Liver (tissue), 8 donors: ENCODE measurements at regions not wholly inside any gene's neighbourhood (a gene's known extent, or its start where the extent isn't known, plus 50 kb on each side); places are given as distances from the start of the nearest gene placed in this dataset.

Experiments used
- DNase-seq: peaks from one replicate; pipeline ENCODE4 v3.0.0-alpha.2; 2017; ENCODE audit warnings: low spot score
- H3K27ac ChIP-seq, 2 donors: one replicate each; pipeline ENCODE4 v1.7.0; 2013; ENCODE audit warnings: inconsistent platforms in 2 of 2, low read length in 2 of 2, control low read depth in 1 of 2, low read depth in 1 of 2, mild to moderate bottlenecking in 1 of 2
- H3K27me3 ChIP-seq, 4 donors: one replicate each; pipeline versions ENCODE4 v1.6.1 to v1.7.0; 2013; ENCODE audit warnings: low read length in 3 of 4, inconsistent platforms in 1 of 4, mild to moderate bottlenecking in 1 of 4, moderate library complexity in 1 of 4; ENCODE audit not compliant: control insufficient read depth in 4 of 4, insufficient read depth in 4 of 4
- H3K36me3 ChIP-seq, 4 donors: one replicate each; pipeline versions ENCODE4 v1.6.1 to v1.7.0; 2013; ENCODE audit warnings: low read length in 3 of 4, mild to moderate bottlenecking in 3 of 4, low read depth in 1 of 4, moderate library complexity in 1 of 4; ENCODE audit not compliant: control insufficient read depth in 4 of 4, insufficient read depth in 3 of 4
- H3K4me1 ChIP-seq, 4 donors: one replicate each; pipeline versions ENCODE4 v1.6.1 to v1.7.0; 2013; ENCODE audit warnings: low read length in 3 of 4, mild to moderate bottlenecking in 3 of 4, moderate library complexity in 1 of 4; ENCODE audit not compliant: control insufficient read depth in 4 of 4, insufficient read depth in 4 of 4
- H3K4me3 ChIP-seq, 3 donors: one replicate each; pipeline versions ENCODE4 v1.6.1 to v1.7.0; 2013; ENCODE audit warnings: low read length in 3 of 3, control low read depth in 1 of 3, low read depth in 1 of 3, mild to moderate bottlenecking in 1 of 3
- H3K9ac ChIP-seq, 2 donors: one replicate each; pipeline ENCODE4 v1.7.0; 2013; ENCODE audit warnings: low read length in 2 of 2, mild to moderate bottlenecking in 2 of 2, moderate library complexity in 2 of 2, control low read depth in 1 of 2, low read depth in 1 of 2
- H3K9me3 ChIP-seq, 4 donors: one replicate each; pipeline versions ENCODE4 v1.6.1 to v1.7.0; 2013; ENCODE audit warnings: low read length in 3 of 4; ENCODE audit not compliant: control insufficient read depth in 4 of 4
- ATF3 ChIP-seq: IDR thresholded peaks from 2 replicates; pipeline ENCODE4 v1.6.1; 2016; ENCODE audit warnings: antibody characterized with exemption
- CTCF ChIP-seq: fragments of 150-350 bp; IDR thresholded peaks from 2 replicates; pipeline ENCODE4 v1.5.1; 2017; ENCODE audit warnings: improper control_type of control experiment, low read depth, low read length; ENCODE audit not compliant: missing input control
- EGR1 ChIP-seq, 2 donors: IDR thresholded peaks; 2 replicates each; pipeline ENCODE4 v1.6.1; 2016 to 2018; ENCODE audit warnings: antibody characterized with exemption in 2 of 2, low read depth in 2 of 2
- FOXA1 ChIP-seq: IDR thresholded peaks from 2 replicates; pipeline ENCODE4 v1.6.1; 2016; ENCODE audit warnings: antibody characterized with exemption
- FOXA2 ChIP-seq: IDR thresholded peaks from 2 replicates; pipeline ENCODE4 v1.6.1; 2016; ENCODE audit warnings: antibody characterized with exemption
- GABPA ChIP-seq, 2 donors: IDR thresholded peaks in 1 of 2; conservative IDR thresholded peaks in 1 of 2; 2 replicates each; pipeline ENCODE4 v1.6.1; 2016; ENCODE audit warnings: antibody characterized with exemption in 2 of 2, mild to moderate bottlenecking in 1 of 2, moderate library complexity in 1 of 2
- HNF4A ChIP-seq, 2 donors: conservative IDR thresholded peaks; 2 replicates each; pipeline ENCODE4 v1.6.1; 2016; ENCODE audit warnings: antibody characterized with exemption in 2 of 2, mild to moderate bottlenecking in 2 of 2
- HNF4G ChIP-seq: IDR thresholded peaks from 2 replicates; pipeline ENCODE4 v1.6.1; 2016; ENCODE audit warnings: antibody characterized with exemption
- JUND ChIP-seq, 2 donors: IDR thresholded peaks; 2 replicates each; pipeline ENCODE4 v1.6.1; 2016; ENCODE audit warnings: antibody characterized with exemption in 2 of 2
- MAX ChIP-seq: IDR thresholded peaks from 2 replicates; pipeline ENCODE4 v1.6.1; 2016; ENCODE audit warnings: antibody characterized with exemption
- NR2F2 ChIP-seq: IDR thresholded peaks from 2 replicates; pipeline ENCODE4 v1.6.1; 2016; ENCODE audit warnings: antibody characterized with exemption
- RAD21 ChIP-seq, 2 donors: IDR thresholded peaks; 2 replicates each; pipeline ENCODE4 v1.6.1; 2016; ENCODE audit warnings: antibody characterized with exemption in 2 of 2, mild to moderate bottlenecking in 2 of 2
- REST ChIP-seq: IDR thresholded peaks from 2 replicates; pipeline ENCODE4 v1.6.1; 2016; ENCODE audit warnings: antibody characterized with exemption, mild to moderate bottlenecking
- RXRA ChIP-seq, 2 donors: IDR thresholded peaks; 2 replicates each; pipeline ENCODE4 v1.6.1; 2017 to 2018; ENCODE audit warnings: antibody characterized with exemption in 2 of 2, mild to moderate bottlenecking in 1 of 2
- SP1 ChIP-seq: IDR thresholded peaks from 2 replicates; pipeline ENCODE4 v1.6.1; 2018; ENCODE audit warnings: antibody characterized with exemption, mild to moderate bottlenecking
- TAF1 ChIP-seq: conservative IDR thresholded peaks from 2 replicates; pipeline ENCODE4 v1.6.1; 2016; ENCODE audit warnings: antibody characterized with exemption, mild to moderate bottlenecking
- YY1 ChIP-seq: IDR thresholded peaks from 2 replicates; pipeline ENCODE4 v1.6.1; 2016; ENCODE audit warnings: antibody characterized with exemption, mild to moderate bottlenecking
- ZBTB33 ChIP-seq: IDR thresholded peaks from 2 replicates; pipeline ENCODE4 v1.6.1; 2016; ENCODE audit warnings: antibody characterized with exemption
- WGBS: extraction: QIAGEN DNeasy Blood & Tissue Kit; methylation state at CpG from one replicate; pipeline ENCODE4 v1.1.7; 2013; 5-methylcytosine and 5-hydroxymethylcytosine counted together
- donor health status: healthy.
- donor health status: healthy.
- donor health status: healthy.
- donor health status: healthy.
- donor health status: healthy.

- Histone ChIP-seq H3K27me3 (no peaks in the 10 kb centered on the region), H3K4me1 (peaks cover 5 to 20% (median 15%) of the 10 kb centered on the region in 4 donors), H3K4me3 (no peak overlapping the region), H3K36me3 (no peaks in the 10 kb centered on the region), H3K9ac (no peak overlapping the region), H3K27ac (no peak overlapping the region), H3K9me3 (no peaks in the 10 kb centered on the region)
- TF ChIP-seq MAX (no peak), HNF4G (no peak), ZBTB33 (no peak), YY1 (no peak), CTCF (no peak), EGR1 (IDR thresholded peaks at IDR 0.05; ENCODE audit: low read depth in 2 of 2) (no peak), TAF1 (no peak), JUND (IDR thresholded peaks at IDR 0.05) (no peak), REST (no peak), ATF3 (no peak), FOXA2 (no peak), RXRA (IDR thresholded peaks at IDR 0.05) (no peak), NR2F2 (no peak), GABPA (IDR thresholded peaks at IDR 0.05 in 1 of 2, conservative IDR thresholded peaks at IDR 0.05 in 1 of 2) (no peak), FOXA1 (no peak), RAD21 (IDR thresholded peaks at IDR 0.05) (no peak), HNF4A (conservative IDR thresholded peaks at IDR 0.05) (no peak), SP1 (no peak)
- WGBS: 68% methylated on average over 4 of the region's 4 CpGs
- DNase-seq: no peak
Observed at GRCh38 chr1:157312082-157312812, 174.1 kb upstream of the ETV3 start.
